GM23248 (cell line): ENCODE measurements at regions not wholly inside any gene's neighbourhood (a gene's known extent, or its start where the extent isn't known, plus 50 kb on each side); places are given as distances from the start of the nearest gene placed in this dataset.

Source experiments
- EZH2 ChIP-seq: fragments of 200-600 bp; sonication (generic); IDR thresholded peaks from 2 replicates; pipeline ENCODE4 v1.6.1; 2018; ENCODE audit warnings: antibody characterized with exemption, mild to moderate bottlenecking; ENCODE audit not compliant: insufficient read depth, poor library complexity, severe bottlenecking
- EZH2phosphoT487 ChIP-seq: fragments of 200-600 bp; sonication (generic); IDR thresholded peaks from 2 replicates; pipeline ENCODE4 v1.6.1; 2018; ENCODE audit warnings: antibody characterized with exemption, moderate library complexity, mild to moderate bottlenecking, low read depth; ENCODE audit not compliant: insufficient read depth

DNA sequence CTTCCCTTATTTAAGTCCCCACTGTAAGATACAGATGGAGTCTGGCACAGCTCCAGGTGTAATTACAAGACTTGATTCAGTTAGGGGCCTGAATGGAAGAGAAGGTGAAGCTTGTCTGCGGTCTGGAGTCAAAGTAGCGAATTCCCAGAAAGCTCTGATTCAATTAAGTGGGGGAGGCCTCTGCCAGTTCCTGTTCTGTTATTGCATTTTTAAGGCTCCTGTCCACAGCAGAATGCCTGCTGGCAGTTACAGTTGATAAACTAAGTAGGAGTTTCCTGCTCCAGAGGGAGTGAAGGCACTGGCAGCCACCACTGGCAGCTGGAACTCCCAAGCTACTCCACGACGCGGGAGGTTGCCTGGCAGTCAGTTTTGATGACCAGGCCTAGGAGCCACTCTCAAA, 181.1 kb downstream of the SOCS6 start:
- TF ChIP-seq EZH2phosphoT487 (no peak), EZH2 (no peak)
